ENCODE measurements at regions not wholly inside any gene's neighbourhood (a gene's known extent, or its start where the extent isn't known, plus 50 kb on each side); places are given as distances from the start of the nearest gene placed in this dataset.

- no peak overlapping the region for H3K4me3 ChIP-seq (ENCODE audit: low read depth in 1 of 5, low read length in 5 of 5)
- H3K36me3 ChIP-seq (ENCODE audit: control insufficient read depth in 5 of 5, insufficient read depth in 5 of 5, low read length in 5 of 5), result no peaks in the 10 kb centered on the region
- H3K27ac ChIP-seq (ENCODE audit: low read depth, low read length), result no peak overlapping the region
- peaks cover 0 to 13% (median 10%) of the 10 kb centered on the region in 5 donors for H3K4me1 ChIP-seq (ENCODE audit: control insufficient read depth in 5 of 5, insufficient read depth in 5 of 5, low read length in 5 of 5)
- H3K27me3 ChIP-seq (ENCODE audit: control insufficient read depth in 5 of 5, insufficient read depth in 4 of 5, low read length in 5 of 5), result peaks cover 0 to 7% (median 5%) of the 10 kb centered on the region in 5 donors
- H3K9me3 ChIP-seq (ENCODE audit: control insufficient read depth in 5 of 5, low read length in 5 of 5), result no peaks in the 10 kb centered on the region
- no peak overlapping the region for H3K9ac ChIP-seq (ENCODE audit: low read length in 5 of 5)
Observed at GRCh38 chr10:2926918-2927660, 140.3 kb upstream of the PFKP start.

- Histone ChIP-seq H3K9ac (ENCODE audit: low read length in 5 of 5) (no peak overlapping the region), H3K27me3 (ENCODE audit: control insufficient read depth in 5 of 5, insufficient read depth in 4 of 5, low read length in 5 of 5) (peaks cover 0 to 7% (median 3%) of the 10 kb centered on the region in 5 donors), H3K36me3 (ENCODE audit: control insufficient read depth in 5 of 5, insufficient read depth in 5 of 5, low read length in 5 of 5) (no peaks in the 10 kb centered on the region), H3K4me3 (ENCODE audit: low read depth in 1 of 5, low read length in 5 of 5) (no peak overlapping the region), H3K4me1 (ENCODE audit: control insufficient read depth in 5 of 5, insufficient read depth in 5 of 5, low read length in 5 of 5) (peaks cover 0 to 14% (median 10%) of the 10 kb centered on the region in 5 donors), H3K27ac (ENCODE audit: low read depth, low read length) (no peak overlapping the region), H3K9me3 (ENCODE audit: control insufficient read depth in 5 of 5, low read length in 5 of 5) (peaks cover 0 to 2% (median 0%) of the 10 kb centered on the region in 5 donors)
Observed at GRCh38 chr10:2925631-2926030, 141.7 kb upstream of the PFKP start.

GRCh38 chr10:2924431-2924830, 142.9 kb upstream of the PFKP start:
- Histone ChIP-seq H3K9ac (ENCODE audit: low read length in 5 of 5) (no peak overlapping the region), H3K36me3 (ENCODE audit: control insufficient read depth in 5 of 5, insufficient read depth in 5 of 5, low read length in 5 of 5) (no peaks in the 10 kb centered on the region), H3K4me1 (ENCODE audit: control insufficient read depth in 5 of 5, insufficient read depth in 5 of 5, low read length in 5 of 5) (peaks cover 3 to 15% (median 13%) of the 10 kb centered on the region in 5 donors), H3K4me3 (ENCODE audit: low read depth in 1 of 5, low read length in 5 of 5) (no peak overlapping the region), H3K27me3 (ENCODE audit: control insufficient read depth in 5 of 5, insufficient read depth in 4 of 5, low read length in 5 of 5) (peaks cover 0 to 5% (median 3%) of the 10 kb centered on the region in 5 donors), H3K27ac (ENCODE audit: low read depth, low read length) (no peak overlapping the region), H3K9me3 (ENCODE audit: control insufficient read depth in 5 of 5, low read length in 5 of 5) (peaks cover 0 to 8% (median 2%) of the 10 kb centered on the region in 5 donors)

DNA sequence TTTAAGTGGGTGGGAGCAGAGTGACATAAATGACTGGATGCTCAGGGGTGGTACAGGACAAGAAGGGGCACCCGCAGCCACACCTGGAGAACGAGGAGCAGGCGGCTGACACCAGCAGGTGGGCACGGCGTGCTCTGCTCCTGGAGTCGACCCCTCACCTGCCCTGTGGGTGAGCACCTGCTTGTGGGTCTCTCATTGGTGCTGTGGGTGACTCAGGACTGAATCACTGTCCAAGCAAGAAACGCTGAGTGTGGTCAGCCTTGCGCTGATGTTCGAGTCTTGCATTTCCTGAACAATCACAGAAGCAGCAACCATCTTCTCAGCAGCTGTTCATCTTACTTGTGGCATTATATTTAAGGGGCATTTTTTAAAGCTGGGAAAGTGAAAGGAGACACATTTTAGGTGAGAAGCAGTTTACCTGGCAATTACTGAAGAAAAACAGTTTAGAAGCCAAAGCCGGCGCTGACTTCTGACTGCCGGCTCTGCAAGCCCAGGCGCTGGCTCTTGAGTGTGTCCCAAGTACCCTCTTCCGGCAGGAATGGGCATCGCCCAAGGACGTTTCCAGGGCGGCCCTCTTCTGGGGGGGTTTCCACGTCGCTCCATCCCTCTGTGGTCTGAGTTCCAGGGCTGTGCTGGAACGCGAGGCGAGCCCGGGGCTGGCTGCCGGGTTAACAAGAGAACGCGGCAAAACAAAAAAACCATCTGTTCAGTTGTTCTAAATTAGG, 145.2 kb upstream of the PFKP start:
- Histone ChIP-seq H3K9ac (ENCODE audit: low read length in 5 of 5) (no peak overlapping the region), H3K36me3 (ENCODE audit: control insufficient read depth in 5 of 5, insufficient read depth in 5 of 5, low read length in 5 of 5) (no peaks in the 10 kb centered on the region), H3K27ac (ENCODE audit: low read depth, low read length) (no peak overlapping the region), H3K4me1 (ENCODE audit: control insufficient read depth in 5 of 5, insufficient read depth in 5 of 5, low read length in 5 of 5) (peaks cover 3 to 15% (median 10%) of the 10 kb centered on the region in 5 donors), H3K9me3 (ENCODE audit: control insufficient read depth in 5 of 5, low read length in 5 of 5) (peaks cover 0 to 8% (median 2%) of the 10 kb centered on the region in 5 donors), H3K4me3 (ENCODE audit: low read depth in 1 of 5, low read length in 5 of 5) (no peak overlapping the region), H3K27me3 (ENCODE audit: control insufficient read depth in 5 of 5, insufficient read depth in 4 of 5, low read length in 5 of 5) (peaks cover 0 to 3% (median 0%) of the 10 kb centered on the region in 5 donors)

DNA sequence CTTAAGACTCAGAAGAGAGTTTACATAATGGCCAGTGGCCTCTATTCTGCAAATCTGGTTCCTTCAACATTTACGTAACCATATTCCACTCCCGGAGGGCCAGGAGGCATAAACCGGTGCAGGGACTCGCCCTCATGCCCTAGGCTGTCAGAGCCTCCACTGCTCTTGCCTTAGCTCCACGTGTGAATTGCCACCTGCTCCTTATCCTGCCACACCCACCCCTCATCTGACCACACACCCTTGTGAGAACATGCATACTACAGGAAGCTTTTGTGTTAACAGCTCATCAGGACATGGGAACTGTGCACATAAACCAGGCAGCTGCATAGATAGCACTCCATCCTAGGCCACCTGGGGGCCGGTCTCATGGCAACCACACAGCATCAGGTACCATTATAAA, 146.7 kb upstream of the PFKP start:
- H3K36me3 ChIP-seq (ENCODE audit: control insufficient read depth in 5 of 5, insufficient read depth in 5 of 5, low read length in 5 of 5), result no peaks in the 10 kb centered on the region
- H3K9me3 ChIP-seq (ENCODE audit: control insufficient read depth in 5 of 5, low read length in 5 of 5), result peaks cover 0 to 8% (median 2%) of the 10 kb centered on the region in 5 donors
- H3K4me1 ChIP-seq (ENCODE audit: control insufficient read depth in 5 of 5, insufficient read depth in 5 of 5, low read length in 5 of 5), result peaks cover 3 to 11% (median 6%) of the 10 kb centered on the region in 5 donors
- no peak overlapping the region for H3K27ac ChIP-seq (ENCODE audit: low read depth, low read length)
- no peak overlapping the region for H3K9ac ChIP-seq (ENCODE audit: low read length in 5 of 5)
- H3K27me3 ChIP-seq (ENCODE audit: control insufficient read depth in 5 of 5, insufficient read depth in 4 of 5, low read length in 5 of 5), result peaks cover 0 to 3% (median 0%) of the 10 kb centered on the region in 5 donors
- H3K4me3 ChIP-seq (ENCODE audit: low read depth in 1 of 5, low read length in 5 of 5), result peak overlapping the region in 1 of 5 donors; percentile 25

- no peaks in the 10 kb centered on the region for H3K36me3 ChIP-seq (ENCODE audit: control insufficient read depth in 5 of 5, insufficient read depth in 5 of 5, low read length in 5 of 5)
- H3K9me3 ChIP-seq (ENCODE audit: control insufficient read depth in 5 of 5, low read length in 5 of 5), result peaks cover 0 to 8% (median 2%) of the 10 kb centered on the region in 5 donors
- no peak overlapping the region for H3K4me3 ChIP-seq (ENCODE audit: low read depth in 1 of 5, low read length in 5 of 5)
- no peak overlapping the region for H3K9ac ChIP-seq (ENCODE audit: low read length in 5 of 5)
- H3K27ac ChIP-seq (ENCODE audit: low read depth, low read length), result no peak overlapping the region
- peaks cover 0 to 3% (median 0%) of the 10 kb centered on the region in 5 donors for H3K27me3 ChIP-seq (ENCODE audit: control insufficient read depth in 5 of 5, insufficient read depth in 4 of 5, low read length in 5 of 5)
- peaks cover under 1 to 7% (median 3%) of the 10 kb centered on the region in 5 donors for H3K4me1 ChIP-seq (ENCODE audit: control insufficient read depth in 5 of 5, insufficient read depth in 5 of 5, low read length in 5 of 5)
Observed at GRCh38 chr10:2920168-2920567, 147.2 kb upstream of the PFKP start.

DNA sequence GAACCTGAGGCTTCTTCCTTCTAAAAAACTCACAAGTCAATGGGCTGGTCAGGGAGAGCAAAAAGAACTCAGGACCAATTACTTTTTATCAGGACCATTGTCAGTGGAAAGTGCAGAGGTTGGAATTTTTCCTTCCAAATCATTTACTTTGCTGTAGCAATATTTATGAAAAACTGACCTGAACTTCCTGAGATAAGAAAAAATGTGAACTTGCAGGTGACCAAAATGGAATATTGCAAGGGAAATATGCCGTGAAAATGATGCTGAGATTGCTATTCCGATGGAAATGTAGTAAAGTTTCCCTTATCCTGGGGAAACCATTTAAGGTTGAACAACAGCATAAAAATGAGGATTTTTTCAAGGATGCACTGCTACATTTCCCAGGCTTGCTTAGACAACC, 148.3 kb upstream of the PFKP start:
- peaks cover 0 to 8% (median 2%) of the 10 kb centered on the region in 5 donors for H3K9me3 ChIP-seq (ENCODE audit: control insufficient read depth in 5 of 5, low read length in 5 of 5)
- H3K27ac ChIP-seq (ENCODE audit: low read depth, low read length), result no peak overlapping the region
- H3K9ac ChIP-seq (ENCODE audit: low read length in 5 of 5), result no peak overlapping the region
- H3K27me3 ChIP-seq (ENCODE audit: control insufficient read depth in 5 of 5, insufficient read depth in 4 of 5, low read length in 5 of 5), result peaks cover 0 to 3% (median 0%) of the 10 kb centered on the region in 5 donors
- H3K4me1 ChIP-seq (ENCODE audit: control insufficient read depth in 5 of 5, insufficient read depth in 5 of 5, low read length in 5 of 5), result peaks cover 0 to 7% (median 3%) of the 10 kb centered on the region in 5 donors
- no peak overlapping the region for H3K4me3 ChIP-seq (ENCODE audit: low read depth in 1 of 5, low read length in 5 of 5)
- no peaks in the 10 kb centered on the region for H3K36me3 ChIP-seq (ENCODE audit: control insufficient read depth in 5 of 5, insufficient read depth in 5 of 5, low read length in 5 of 5)

DNA sequence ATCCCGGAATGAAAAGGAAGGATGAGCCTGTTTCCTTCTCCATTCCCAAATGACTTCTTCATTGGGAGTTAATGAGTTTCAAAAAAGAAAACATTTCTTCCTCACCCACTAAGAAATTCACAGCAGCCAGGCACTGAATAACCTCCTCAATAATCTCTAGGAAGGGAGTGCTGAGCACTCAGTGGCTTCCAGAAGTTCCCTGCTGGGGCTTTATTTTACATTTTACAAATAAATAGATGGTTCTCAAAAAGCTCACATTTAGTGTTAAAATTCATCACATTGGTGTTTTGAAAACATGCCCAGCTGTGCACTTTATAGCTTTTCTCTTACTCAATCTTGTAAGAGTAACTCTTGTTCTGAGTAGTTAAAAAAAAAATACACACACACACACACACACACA, 148.9 kb upstream of the PFKP start:
- peaks cover 0 to 3% (median 0%) of the 10 kb centered on the region in 5 donors for H3K27me3 ChIP-seq (ENCODE audit: control insufficient read depth in 5 of 5, insufficient read depth in 4 of 5, low read length in 5 of 5)
- no peak overlapping the region for H3K27ac ChIP-seq (ENCODE audit: low read depth, low read length)
- H3K4me1 ChIP-seq (ENCODE audit: control insufficient read depth in 5 of 5, insufficient read depth in 5 of 5, low read length in 5 of 5), result peaks cover 0 to 7% (median 3%) of the 10 kb centered on the region in 5 donors
- H3K9me3 ChIP-seq (ENCODE audit: control insufficient read depth in 5 of 5, low read length in 5 of 5), result peaks cover 0 to 8% (median 2%) of the 10 kb centered on the region in 5 donors
- H3K36me3 ChIP-seq (ENCODE audit: control insufficient read depth in 5 of 5, insufficient read depth in 5 of 5, low read length in 5 of 5), result no peaks in the 10 kb centered on the region
- no peak overlapping the region for H3K4me3 ChIP-seq (ENCODE audit: low read depth in 1 of 5, low read length in 5 of 5)
- H3K9ac ChIP-seq (ENCODE audit: low read length in 5 of 5), result no peak overlapping the region

GRCh38 chr10:2917926-2918325, 149.4 kb upstream of the PFKP start:
- peaks cover 0 to 8% (median 2%) of the 10 kb centered on the region in 5 donors for H3K9me3 ChIP-seq (ENCODE audit: control insufficient read depth in 5 of 5, low read length in 5 of 5)
- no peak overlapping the region for H3K4me3 ChIP-seq (ENCODE audit: low read depth in 1 of 5, low read length in 5 of 5)
- H3K9ac ChIP-seq (ENCODE audit: low read length in 5 of 5), result no peak overlapping the region
- peaks cover 0 to 7% (median 3%) of the 10 kb centered on the region in 5 donors for H3K4me1 ChIP-seq (ENCODE audit: control insufficient read depth in 5 of 5, insufficient read depth in 5 of 5, low read length in 5 of 5)
- peaks cover 0 to 6% (median 0%) of the 10 kb centered on the region in 5 donors for H3K27me3 ChIP-seq (ENCODE audit: control insufficient read depth in 5 of 5, insufficient read depth in 4 of 5, low read length in 5 of 5)
- no peak overlapping the region for H3K27ac ChIP-seq (ENCODE audit: low read depth, low read length)
- H3K36me3 ChIP-seq (ENCODE audit: control insufficient read depth in 5 of 5, insufficient read depth in 5 of 5, low read length in 5 of 5), result no peaks in the 10 kb centered on the region

DNA sequence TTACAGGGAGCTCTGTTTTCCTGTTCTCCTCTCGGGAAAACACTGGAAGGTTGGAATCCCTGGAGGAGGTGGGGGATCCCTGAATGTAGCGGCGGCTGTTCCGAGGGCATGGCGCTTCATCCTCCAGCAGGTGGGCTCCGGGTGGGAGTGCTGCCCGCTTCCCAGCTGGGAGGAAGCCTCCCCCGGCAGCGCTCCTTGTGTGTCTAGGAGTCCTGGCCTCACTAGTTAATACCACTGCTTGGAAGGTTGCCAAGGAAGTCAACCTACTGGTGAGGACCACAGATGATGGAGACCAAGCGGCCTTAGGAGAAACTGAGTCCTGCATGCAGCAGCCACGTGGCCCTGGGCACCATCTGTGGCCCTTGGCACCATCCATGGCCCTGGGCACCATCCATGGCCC, 151.9 kb upstream of the PFKP start:
- Histone ChIP-seq H3K9me3 (ENCODE audit: control insufficient read depth in 5 of 5, low read length in 5 of 5) (peaks cover 0 to 4% (median 0%) of the 10 kb centered on the region in 5 donors), H3K27ac (ENCODE audit: low read depth, low read length) (no peak overlapping the region), H3K27me3 (ENCODE audit: control insufficient read depth in 5 of 5, insufficient read depth in 4 of 5, low read length in 5 of 5) (peaks cover 0 to 4% (median 0%) of the 10 kb centered on the region in 5 donors), H3K4me3 (ENCODE audit: low read depth in 1 of 5, low read length in 5 of 5) (no peak overlapping the region), H3K9ac (ENCODE audit: low read length in 5 of 5) (no peak overlapping the region), H3K36me3 (ENCODE audit: control insufficient read depth in 5 of 5, insufficient read depth in 5 of 5, low read length in 5 of 5) (no peaks in the 10 kb centered on the region), H3K4me1 (ENCODE audit: control insufficient read depth in 5 of 5, insufficient read depth in 5 of 5, low read length in 5 of 5) (peaks cover 0 to 7% (median 0%) of the 10 kb centered on the region in 5 donors)

Measured in subcutaneous abdominal adipose tissue (tissue), 5 donors.